HEK293 (cell line): ENCODE measurements at regions not wholly inside any gene's neighbourhood (a gene's known extent, or its start where the extent isn't known, plus 50 kb on each side); places are given as distances from the start of the nearest gene placed in this dataset.
"Not testable (repeated sequence)": the region's sequence is repeated elsewhere in the genome, so short reads cannot be mapped to it uniquely, and the experiment has no call there.

Source experiments
- CTCF ChIA-PET: fragments of 350-600 bp; formaldehyde crosslinking; extraction: SDS; loops from one replicate; lab custom pipeline; 2021; ENCODE audit warnings: antibody characterized with exemption; lab: Yijun Ruan, JAX
- POLR2A ChIA-PET: fragments of 300-600 bp; formaldehyde crosslinking; extraction: SDS; loops from one replicate; lab custom pipeline; 2020; ENCODE audit warnings: antibody characterized with exemption, inconsistent platforms; lab: Yijun Ruan, JAX
- H3K27ac ChIP-seq: fragments of 200-500 bp; sonication (Bioruptor generic); 2 replicates; pipeline ENCODE4 v1.5.1; 2014; ENCODE audit warnings: low read depth, low read length, control low read depth, inconsistent platforms; ENCODE audit errors: extremely low read depth
- H3K36me3 ChIP-seq, 2 experiments: fragments of 200-500 bp in 1 of 2; sonication (Bioruptor generic) in 1 of 2; 1 replicate in 1 of 2; 2 replicates in 1 of 2; pipeline ENCODE4 v1.5.1; 2014 to 2017; ENCODE audit warnings: inconsistent platforms in 2 of 2, low read length in 2 of 2; ENCODE audit not compliant: control insufficient read depth in 2 of 2, insufficient read depth in 1 of 2
- H3K4me1 ChIP-seq: fragments of 200-500 bp; sonication (Bioruptor generic); 2 replicates; pipeline ENCODE4 v1.5.1; 2014; ENCODE audit warnings: mild to moderate bottlenecking, low read length, inconsistent platforms; ENCODE audit not compliant: control insufficient read depth, insufficient read depth
- H3K4me3 ChIP-seq: 2 replicates; pipeline ENCODE4 v1.5.1; 2011; ENCODE audit warnings: low read depth, mild to moderate bottlenecking, control low read depth, low read length, moderate library complexity
- H3K9me3 ChIP-seq: fragments of 200-500 bp; sonication (Bioruptor generic); 2 replicates; pipeline ENCODE4 v1.5.1; 2014; ENCODE audit warnings: low read depth, low read length, inconsistent platforms; ENCODE audit not compliant: control insufficient read depth, insufficient read depth
- BCL6B ChIP-seq: fragments of 450-650 bp; formaldehyde crosslinking; IDR thresholded peaks from 2 replicates; pipeline ENCODE4 v1.5.1; 2017; ENCODE audit warnings: missing biosample characterization, missing genetic modification characterization
- EGR2 ChIP-seq: fragments of 450-650 bp; formaldehyde crosslinking; IDR thresholded peaks from 2 replicates; pipeline ENCODE4 v1.5.1; 2016; ENCODE audit warnings: low read depth, missing biosample characterization, missing genetic modification characterization
- PRDM10 ChIP-seq: fragments of 450-650 bp; formaldehyde crosslinking; IDR thresholded peaks from 2 replicates; pipeline ENCODE4 v1.5.1; 2016; ENCODE audit warnings: missing biosample characterization, missing genetic modification characterization
- PRDM6 ChIP-seq: fragments of 450-650 bp; formaldehyde crosslinking; IDR thresholded peaks from 2 replicates; pipeline ENCODE4 v1.5.1; 2017; ENCODE audit warnings: missing biosample characterization, missing genetic modification characterization
- SETDB1 ChIP-seq: IDR thresholded peaks from one replicate; pipeline ENCODE4 v1.6.1; 2017; ENCODE audit warnings: mild to moderate bottlenecking, low read length, moderate library complexity, mixed read lengths; ENCODE audit not compliant: insufficient read length
- ZBTB20 ChIP-seq: fragments of 450-650 bp; formaldehyde crosslinking; IDR thresholded peaks from 2 replicates; pipeline ENCODE4 v1.5.1; 2016; ENCODE audit warnings: missing biosample characterization, missing genetic modification characterization
- ZFHX2 ChIP-seq: fragments of 450-650 bp; formaldehyde crosslinking; conservative IDR thresholded peaks from 2 replicates; pipeline ENCODE4 v1.5.1; 2016; ENCODE audit warnings: missing biosample characterization, missing genetic modification characterization
- ZNF146 ChIP-seq: fragments of 450-650 bp; formaldehyde crosslinking; IDR thresholded peaks from 2 replicates; pipeline ENCODE4 v1.5.1; 2016; ENCODE audit warnings: missing biosample characterization, missing genetic modification characterization
- ZNF155 ChIP-seq: fragments of 450-650 bp; formaldehyde crosslinking; IDR thresholded peaks from 2 replicates; pipeline ENCODE4 v1.5.1; 2016; ENCODE audit warnings: missing biosample characterization, missing genetic modification characterization
- ZNF324 ChIP-seq: fragments of 450-650 bp; formaldehyde crosslinking; IDR thresholded peaks from 2 replicates; pipeline ENCODE4 v1.5.1; 2016; ENCODE audit warnings: missing biosample characterization, missing genetic modification characterization
- ZNF398 ChIP-seq: fragments of 450-650 bp; formaldehyde crosslinking; IDR thresholded peaks from 2 replicates; pipeline ENCODE4 v1.5.1; 2017; ENCODE audit warnings: missing biosample characterization, missing genetic modification characterization
- ZNF488 ChIP-seq: fragments of 450-650 bp; formaldehyde crosslinking; IDR thresholded peaks from 2 replicates; pipeline ENCODE4 v1.5.1; 2016; ENCODE audit warnings: missing biosample characterization, missing genetic modification characterization
- ZNF580 ChIP-seq: fragments of 450-650 bp; formaldehyde crosslinking; IDR thresholded peaks from 2 replicates; pipeline ENCODE4 v1.5.1; 2016; ENCODE audit warnings: missing biosample characterization, missing genetic modification characterization
- ZNF623 ChIP-seq: fragments of 450-650 bp; formaldehyde crosslinking; IDR thresholded peaks from 2 replicates; pipeline ENCODE4 v1.5.1; 2016; ENCODE audit warnings: missing biosample characterization, missing genetic modification characterization
- ZNF664 ChIP-seq: fragments of 450-650 bp; formaldehyde crosslinking; IDR thresholded peaks from 2 replicates; pipeline ENCODE4 v1.5.1; 2016; ENCODE audit warnings: missing biosample characterization, missing genetic modification characterization
- ZNF776 ChIP-seq: fragments of 450-650 bp; formaldehyde crosslinking; IDR thresholded peaks from 2 replicates; pipeline ENCODE4 v1.5.0; 2017; ENCODE audit warnings: missing biosample characterization, missing genetic modification characterization, borderline replicate concordance
- ZNF830 ChIP-seq: fragments of 450-650 bp; IDR thresholded peaks from 2 replicates; pipeline ENCODE4 v1.5.0; 2018; ENCODE audit warnings: missing biosample characterization, missing genetic modification characterization, low read depth, mild to moderate bottlenecking, moderate library complexity

GRCh38 chr16:22711847-22712246 lies 102.1 kb upstream of the HS3ST2 start:
- ChIA-PET POLR2A (no interaction called here), CTCF (interaction anchor here (0.6 kb wide), 1 partner anchor 9 kb away, joined by 3 read pairs; no protein-coding TSS in a partner anchor)
- H3K27ac ChIP-seq, result no peak overlapping the region

GRCh38 chr16:22712471-22712870 lies 101.5 kb upstream of the HS3ST2 start:
- Histone ChIP-seq H3K4me3 (no peak overlapping the region), H3K36me3 (no peaks in the 10 kb centered on the region), H3K9me3 (no peaks in the 10 kb centered on the region), H3K4me1 (no peaks in the 10 kb centered on the region)
- POLR2A ChIA-PET, result no interaction called here
- TF ChIP-seq SETDB1 (peak; percentile 91), ZNF776 (tag by site-specific recombination) (no peak)
- TF ChIP-seq, all 188 proteins: peak for 1
- no peak overlapping the region for H3K27ac ChIP-seq
- CTCF ChIA-PET, result no interaction called here

More at GRCh38 chr16:22711847-22712246, 102.1 kb upstream of the HS3ST2 start:
- no peaks in the 10 kb centered on the region for H3K4me1 ChIP-seq
- H3K36me3 ChIP-seq, result no peaks in the 10 kb centered on the region
- TF ChIP-seq ZNF398 (tag by site-specific recombination), result peak; percentile 51
- TF ChIP-seq ZBTB20 (tag by site-specific recombination), result peak; percentile 19; the same call in 1 of the 2 replicates
- TF ChIP-seq EGR2 (tag by site-specific recombination), result peak; percentile 87
- TF ChIP-seq ZFHX2 (tag by site-specific recombination), result peak; percentile 53
- TF ChIP-seq ZNF664 (tag by site-specific recombination), result no peak
- no peak overlapping the region for H3K4me3 ChIP-seq
- no peaks in the 10 kb centered on the region for H3K9me3 ChIP-seq

GRCh38 chr16:22718598-22718997 lies 95.4 kb upstream of the HS3ST2 start:
- POLR2A ChIA-PET, CTCF ChIA-PET, H3K4me1 ChIP-seq, H3K9me3 ChIP-seq, H3K36me3 ChIP-seq, H3K4me3 ChIP-seq, H3K27ac ChIP-seq: not testable (repeated sequence)
- TF ChIP-seq ZNF146, result peak; percentile 99
- 0 out of 2 replicates have a peak, but pooled peaks have one; percentile 52 for TF ChIP-seq ZNF580 (tag by site-specific recombination)

- ChIA-PET POLR2A (no interaction called here), CTCF (interaction anchor here (0.5 to 0.6 kb wide), 2 partner anchors 53 to 194 kb away, joined by 3 to 5 read pairs; no protein-coding TSS in a partner anchor)
- Histone ChIP-seq H3K27ac (no peak overlapping the region), H3K36me3 (no peaks in the 10 kb centered on the region), H3K4me3 (no peak overlapping the region), H3K9me3 (no peaks in the 10 kb centered on the region), H3K4me1 (0 out of 2 replicates have a peak, but pooled peaks cover 6% of the 10 kb centered on the region)
- no peak for TF ChIP-seq ZNF155 (tag by site-specific recombination)
- TF ChIP-seq PRDM6, result 0 out of 2 replicates have a peak, but pooled peaks have one; percentile 19
- TF ChIP-seq PRDM10, result no peak
- no peak for TF ChIP-seq ZNF324
- no peak for TF ChIP-seq ZNF623 (tag by site-specific recombination)
- no peak for TF ChIP-seq ZNF830 (tag by site-specific recombination)
- no peak for TF ChIP-seq BCL6B
- no peak for TF ChIP-seq ZNF488 (tag by site-specific recombination)
These were observed 94.0 kb upstream of the HS3ST2 start for GRCh38 chr16:22719945-22720344.
